SH-SY5Y (cell line): ENCODE measurements at regions not wholly inside any gene's neighbourhood (a gene's known extent, or its start where the extent isn't known, plus 50 kb on each side); places are given as distances from the start of the nearest gene placed in this dataset.

ENCODE experiments used
- GATA2 ChIP-seq: IDR thresholded peaks from 2 replicates; pipeline ENCODE4 v1.6.1; 2011; ENCODE audit warnings: mild to moderate bottlenecking, low read depth, low read length
- GATA3 ChIP-seq: IDR thresholded peaks from 2 replicates; pipeline ENCODE4 v1.6.1; 2011; ENCODE audit warnings: low read depth, mild to moderate bottlenecking, low read length, moderate library complexity

GRCh38 chr10:108691126-108691525 is 1232.2 kb downstream of the XPNPEP1 start:
- TF ChIP-seq GATA3 (no peak), GATA2 (no peak)
